ENCODE measurements at regions not wholly inside any gene's neighbourhood (a gene's known extent, or its start where the extent isn't known, plus 50 kb on each side); places are given as distances from the start of the nearest gene placed in this dataset.

DNA sequence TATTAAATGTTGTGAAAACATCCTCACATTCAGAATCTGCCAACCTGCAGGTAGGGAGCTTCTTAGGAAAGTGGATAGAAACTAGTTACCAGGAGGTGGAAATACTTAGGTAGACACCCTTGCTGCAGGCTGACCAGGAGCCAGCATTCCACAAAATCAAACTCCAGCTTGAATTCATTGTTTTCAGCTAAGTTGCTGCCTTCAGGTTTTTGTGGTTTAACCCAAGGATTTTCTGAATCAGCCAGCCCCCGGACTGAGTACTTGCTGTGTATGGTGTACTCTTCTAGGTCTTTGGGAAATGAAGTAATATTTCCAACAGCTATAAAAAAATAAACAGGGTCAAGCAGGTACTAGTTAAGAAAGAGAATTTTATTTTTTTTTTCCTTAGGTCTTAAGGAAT is 192.1 kb upstream of the CHST9 start:
- ATAC-seq, result no peak
- Histone ChIP-seq H3K36me3 (no peaks in the 10 kb centered on the region), H3K27ac (no peak overlapping the region), H3K4me3 (no peak overlapping the region), H3K27me3 (no peaks in the 10 kb centered on the region), H3K4me1 (no peaks in the 10 kb centered on the region), H3K9me3 (no peaks in the 10 kb centered on the region)
- intact Hi-C loops (cut with DNase I), result no loop called here
- no peak for DNase-seq
- TF ChIP-seq, protein P1, sequence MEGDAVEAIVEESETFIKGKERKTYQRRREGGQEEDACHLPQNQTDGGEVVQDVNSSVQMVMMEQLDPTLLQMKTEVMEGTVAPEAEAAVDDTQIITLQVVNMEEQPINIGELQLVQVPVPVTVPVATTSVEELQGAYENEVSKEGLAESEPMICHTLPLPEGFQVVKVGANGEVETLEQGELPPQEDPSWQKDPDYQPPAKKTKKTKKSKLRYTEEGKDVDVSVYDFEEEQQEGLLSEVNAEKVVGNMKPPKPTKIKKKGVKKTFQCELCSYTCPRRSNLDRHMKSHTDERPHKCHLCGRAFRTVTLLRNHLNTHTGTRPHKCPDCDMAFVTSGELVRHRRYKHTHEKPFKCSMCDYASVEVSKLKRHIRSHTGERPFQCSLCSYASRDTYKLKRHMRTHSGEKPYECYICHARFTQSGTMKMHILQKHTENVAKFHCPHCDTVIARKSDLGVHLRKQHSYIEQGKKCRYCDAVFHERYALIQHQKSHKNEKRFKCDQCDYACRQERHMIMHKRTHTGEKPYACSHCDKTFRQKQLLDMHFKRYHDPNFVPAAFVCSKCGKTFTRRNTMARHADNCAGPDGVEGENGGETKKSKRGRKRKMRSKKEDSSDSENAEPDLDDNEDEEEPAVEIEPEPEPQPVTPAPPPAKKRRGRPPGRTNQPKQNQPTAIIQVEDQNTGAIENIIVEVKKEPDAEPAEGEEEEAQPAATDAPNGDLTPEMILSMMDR (IDR thresholded peaks at IDR 0.05), result no peak

DNA sequence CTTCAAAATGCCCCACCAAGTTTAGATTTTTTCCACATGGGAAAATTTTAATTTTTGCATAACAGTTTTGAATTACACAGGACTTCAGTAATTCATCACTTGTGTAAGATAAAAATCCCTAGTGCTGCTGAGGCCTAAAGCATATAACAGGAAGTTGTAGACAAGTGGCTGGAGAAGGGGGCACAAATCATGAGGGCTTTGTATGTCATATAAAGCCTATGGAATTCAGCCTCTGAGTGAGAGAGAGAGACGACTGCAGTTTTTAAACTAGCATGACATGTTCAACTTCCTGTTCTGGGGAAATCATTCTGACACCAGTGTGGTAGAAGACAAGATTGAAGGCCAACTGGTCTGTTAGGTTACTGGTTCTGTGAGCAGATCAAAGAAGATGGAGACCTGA is 187.3 kb upstream of the CHST9 start:
- Histone ChIP-seq H3K36me3 (no peaks in the 10 kb centered on the region), H3K9me3 (no peaks in the 10 kb centered on the region), H3K27me3 (no peaks in the 10 kb centered on the region), H3K27ac (no peak overlapping the region), H3K4me3 (no peak overlapping the region), H3K4me1 (no peaks in the 10 kb centered on the region)
- DNase-seq (no peak), ATAC-seq (no peak)
- TF ChIP-seq, protein P1 (IDR thresholded peaks at IDR 0.05), result no peak
- intact Hi-C loops (cut with DNase I), result no loop called here

DNA sequence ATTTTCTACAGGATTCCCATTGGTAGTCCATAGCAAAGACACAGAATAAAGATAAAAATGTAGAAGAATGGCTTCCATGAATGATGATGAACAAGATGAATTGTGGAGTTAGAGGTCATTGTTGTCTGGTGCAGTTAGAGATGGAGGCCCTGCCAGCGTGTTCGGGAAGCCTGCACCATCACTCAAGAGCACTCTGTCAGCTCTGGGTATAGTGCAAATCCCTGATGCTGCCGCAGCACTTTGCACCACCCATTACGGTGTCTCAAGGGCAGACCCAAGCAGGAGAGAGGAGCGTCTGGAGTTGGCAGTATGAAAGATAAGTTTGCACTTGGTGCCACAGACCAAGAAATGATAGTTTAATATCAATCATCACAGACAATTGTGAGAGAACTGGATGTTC is 181.6 kb upstream of the CHST9 start:
- Histone ChIP-seq H3K36me3 (no peaks in the 10 kb centered on the region), H3K4me3 (no peak overlapping the region), H3K27ac (no peak overlapping the region), H3K4me1 (no peaks in the 10 kb centered on the region), H3K27me3 (no peaks in the 10 kb centered on the region), H3K9me3 (no peaks in the 10 kb centered on the region)
- TF ChIP-seq, protein P1 (IDR thresholded peaks at IDR 0.05), result no peak
- intact Hi-C loops (cut with DNase I), result no loop called here
- ATAC-seq (no peak), DNase-seq (no peak)

DNA sequence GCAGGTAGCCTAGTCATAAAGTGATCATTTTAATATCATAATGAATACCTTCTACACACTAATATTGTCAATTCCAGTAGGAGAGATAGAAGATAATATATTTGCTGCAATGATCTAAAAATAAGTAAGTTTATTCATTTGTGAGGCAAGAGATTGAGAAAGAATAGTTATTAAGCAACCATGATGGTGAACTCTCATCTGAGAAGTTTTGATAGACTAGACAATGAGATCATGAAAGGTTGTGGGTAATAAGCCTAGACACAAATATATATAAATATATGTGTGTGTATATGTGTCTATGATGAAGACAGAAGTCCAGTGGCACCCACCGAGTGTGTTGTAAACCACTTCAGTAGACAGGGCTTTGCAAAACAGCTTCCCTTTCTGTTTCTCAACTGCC is 181.0 kb upstream of the CHST9 start:
- no peak for ATAC-seq
- TF ChIP-seq, protein P1 (IDR thresholded peaks at IDR 0.05), result no peak
- H3K27me3 ChIP-seq, result no peaks in the 10 kb centered on the region
- H3K4me3 ChIP-seq, result no peak overlapping the region
- no peaks in the 10 kb centered on the region for H3K36me3 ChIP-seq
- intact Hi-C loops (cut with DNase I), result no loop called here
- no peaks in the 10 kb centered on the region for H3K4me1 ChIP-seq
- no peak for DNase-seq
- no peak overlapping the region for H3K27ac ChIP-seq
- no peaks in the 10 kb centered on the region for H3K9me3 ChIP-seq

- Histone ChIP-seq H3K9me3 (no peaks in the 10 kb centered on the region), H3K27me3 (no peaks in the 10 kb centered on the region), H3K4me1 (no peaks in the 10 kb centered on the region), H3K36me3 (no peaks in the 10 kb centered on the region), H3K4me3 (no peak overlapping the region), H3K27ac (no peak overlapping the region)
- TF ChIP-seq, protein P1 (IDR thresholded peaks at IDR 0.05), result no peak
- intact Hi-C loops (cut with DNase I), result no loop called here
- ATAC-seq, result no peak
- DNase-seq, result no peak
Measured at GRCh38 chr18:27363872-27364271, 178.8 kb upstream of the CHST9 start.

GRCh38 chr18:27361477-27361876 is 176.4 kb upstream of the CHST9 start:
- intact Hi-C loops (cut with DNase I), result no loop called here

More at GRCh38 chr18:27361477-27361876, 176.4 kb upstream of the CHST9 start:
- no peak overlapping the region for H3K4me3 ChIP-seq
- H3K4me1 ChIP-seq, result no peaks in the 10 kb centered on the region
- TF ChIP-seq, protein P1 (IDR thresholded peaks at IDR 0.05), result no peak
- no peak for ATAC-seq
- no peaks in the 10 kb centered on the region for H3K9me3 ChIP-seq
- H3K27ac ChIP-seq, result no peak overlapping the region
- H3K36me3 ChIP-seq, result no peaks in the 10 kb centered on the region
- no peaks in the 10 kb centered on the region for H3K27me3 ChIP-seq
- DNase-seq, result no peak
